Panc1 (cell line): ENCODE measurements at regions not wholly inside any gene's neighbourhood (a gene's known extent, or its start where the extent isn't known, plus 50 kb on each side); places are given as distances from the start of the nearest gene placed in this dataset.

Experiments
- ATAC-seq: fragments of 200-7000 bp; cut with Tn5 transposase; 2 replicates; pipeline ENCODE4 v1.9.1; 2020; ENCODE audit warnings: mild to moderate bottlenecking, moderate library complexity
- BruUV-seq: library from RNA; stranded (reverse); fragments of 400-500 nt; replicated peaks from 2 replicates; lab custom pipeline; 2021; lab: Mats Ljungman, UMichigan
- CTCF ChIA-PET: fragments of 300-600 bp; sonication (Branson Sonifier 250); formaldehyde crosslinking; loops from one replicate; lab custom pipeline; 2022; ENCODE audit warnings: antibody characterized with exemption; lab: Charles Lee
- POLR2A ChIA-PET: fragments of 300-600 bp; sonication (Branson Sonifier 250); formaldehyde crosslinking; loops from one replicate; lab custom pipeline; 2022; ENCODE audit warnings: antibody characterized with exemption; lab: Charles Lee
- DNase-seq: peaks from one replicate; pipeline ENCODE4 v3.0.0-alpha.2; 2010; ENCODE audit warnings: low read depth, low spot score
- H3K27ac ChIP-seq: 2 replicates; pipeline ENCODE4 v1.5.1; 2011; ENCODE audit warnings: mild to moderate bottlenecking, low read length, inconsistent platforms
- H3K27me3 ChIP-seq: fragments of 200-500 bp; sonication (Bioruptor generic); 2 replicates; pipeline ENCODE4 v1.6.0; 2014; ENCODE audit warnings: low read length, inconsistent platforms; ENCODE audit not compliant: control insufficient read depth, insufficient read depth
- H3K36me3 ChIP-seq: fragments of 200-500 bp; sonication (Bioruptor generic); 2 replicates; pipeline ENCODE4 v1.5.1; 2014; ENCODE audit warnings: inconsistent platforms, mild to moderate bottlenecking, low read length, moderate library complexity; ENCODE audit not compliant: control insufficient read depth, insufficient read depth
- H3K4me1 ChIP-seq: 2 replicates; pipeline ENCODE4 v1.5.1; 2011; ENCODE audit warnings: inconsistent platforms, mild to moderate bottlenecking, low read length, moderate library complexity; ENCODE audit not compliant: control insufficient read depth, insufficient read depth
- H3K4me3 ChIP-seq, 2 experiments: 2 replicates each; pipeline ENCODE4 v1.5.1; 2011 to 2012; ENCODE audit warnings: low read depth in 2 of 2, low read length in 2 of 2, mild to moderate bottlenecking in 2 of 2, inconsistent platforms in 1 of 2, moderate library complexity in 1 of 2
- H3K9me3 ChIP-seq: fragments of 200-500 bp; sonication (Bioruptor generic); 2 replicates; pipeline ENCODE4 v1.5.1; 2014; ENCODE audit warnings: low read depth, mild to moderate bottlenecking, inconsistent platforms, low read length, moderate library complexity; ENCODE audit not compliant: control insufficient read depth, insufficient read depth
- POLR2AphosphoS5 ChIP-seq: IDR thresholded peaks from 2 replicates; pipeline ENCODE4 v1.6.1; 2012; ENCODE audit warnings: mild to moderate bottlenecking, low read depth, low read length, moderate library complexity
- SIN3A ChIP-seq: IDR thresholded peaks from 2 replicates; pipeline ENCODE4 v1.6.1; 2012; ENCODE audit warnings: low read depth, mild to moderate bottlenecking, low read length, moderate library complexity, borderline replicate concordance; ENCODE audit not compliant: insufficient read depth
- TCF7L2 ChIP-seq: IDR thresholded peaks from 2 replicates; pipeline ENCODE4 v1.6.1; 2011; ENCODE audit warnings: mild to moderate bottlenecking, low read depth, low read length, inconsistent platforms
- in situ Hi-C: cut with HindIII; loops from 2 replicates; pipeline ENCODE4 v1.10.0; 2016; ENCODE audit warnings: low sequenced_read_pairs, low pct_unique_long_range_greater_than_20kb
- intact Hi-C: fragments of 100-400 bp; cut with micrococcal nuclease; formaldehyde crosslinking; loops from one replicate; pipeline ENCODE4 v1.10.0; 2022; ENCODE audit not compliant: unreplicated experiment
- TF ChIP-seq, protein P1 (sequence below): fragments of 450-650 bp; IDR thresholded peaks from 2 replicates; pipeline ENCODE4 v1.5.1; 2017; ENCODE audit warnings: mild to moderate bottlenecking
- TF ChIP-seq, protein P2 (sequence below), 2 experiments: IDR thresholded peaks; 2 replicates each; pipeline ENCODE4 v1.6.1; 2011 to 2012; ENCODE audit warnings: low read depth in 2 of 2, control low read depth in 1 of 2, low read length in 1 of 2, mild to moderate bottlenecking in 1 of 2, moderate library complexity in 1 of 2; ENCODE audit not compliant: insufficient read depth in 1 of 2

DNA sequence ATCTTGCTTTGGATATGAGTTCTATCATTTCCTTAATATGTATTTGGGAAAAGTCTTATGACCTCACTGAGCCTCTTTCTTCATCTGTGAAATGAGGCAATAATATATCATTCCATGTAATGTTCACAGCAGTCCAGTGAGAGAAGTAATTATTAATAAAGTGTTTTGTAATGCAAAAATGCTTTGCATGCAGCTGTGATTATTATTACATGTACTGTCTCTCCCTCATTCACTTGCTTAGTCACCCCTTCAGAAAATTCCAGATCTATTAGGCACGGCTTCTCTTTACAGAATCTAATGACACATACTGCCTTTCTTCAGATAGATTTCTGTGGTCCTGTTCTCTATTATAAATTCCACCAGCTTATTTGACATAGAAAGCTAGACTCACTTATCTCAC lies 53.5 kb upstream of the FGF13 start:
- Histone ChIP-seq H3K27me3 (no peaks in the 10 kb centered on the region), H3K27ac (no peak overlapping the region), H3K9me3 (no peaks in the 10 kb centered on the region), H3K4me1 (no peaks in the 10 kb centered on the region), H3K36me3 (no peaks in the 10 kb centered on the region), H3K4me3 (no peak overlapping the region)
- ChIA-PET CTCF (no interaction called here), POLR2A (no interaction called here)
- in situ Hi-C loops, result no loop called here
- TF ChIP-seq, protein P1, sequence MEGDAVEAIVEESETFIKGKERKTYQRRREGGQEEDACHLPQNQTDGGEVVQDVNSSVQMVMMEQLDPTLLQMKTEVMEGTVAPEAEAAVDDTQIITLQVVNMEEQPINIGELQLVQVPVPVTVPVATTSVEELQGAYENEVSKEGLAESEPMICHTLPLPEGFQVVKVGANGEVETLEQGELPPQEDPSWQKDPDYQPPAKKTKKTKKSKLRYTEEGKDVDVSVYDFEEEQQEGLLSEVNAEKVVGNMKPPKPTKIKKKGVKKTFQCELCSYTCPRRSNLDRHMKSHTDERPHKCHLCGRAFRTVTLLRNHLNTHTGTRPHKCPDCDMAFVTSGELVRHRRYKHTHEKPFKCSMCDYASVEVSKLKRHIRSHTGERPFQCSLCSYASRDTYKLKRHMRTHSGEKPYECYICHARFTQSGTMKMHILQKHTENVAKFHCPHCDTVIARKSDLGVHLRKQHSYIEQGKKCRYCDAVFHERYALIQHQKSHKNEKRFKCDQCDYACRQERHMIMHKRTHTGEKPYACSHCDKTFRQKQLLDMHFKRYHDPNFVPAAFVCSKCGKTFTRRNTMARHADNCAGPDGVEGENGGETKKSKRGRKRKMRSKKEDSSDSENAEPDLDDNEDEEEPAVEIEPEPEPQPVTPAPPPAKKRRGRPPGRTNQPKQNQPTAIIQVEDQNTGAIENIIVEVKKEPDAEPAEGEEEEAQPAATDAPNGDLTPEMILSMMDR, result no peak
- TF ChIP-seq POLR2AphosphoS5 (no peak), SIN3A (no peak), TCF7L2 (no peak)
- TF ChIP-seq, protein P2, sequence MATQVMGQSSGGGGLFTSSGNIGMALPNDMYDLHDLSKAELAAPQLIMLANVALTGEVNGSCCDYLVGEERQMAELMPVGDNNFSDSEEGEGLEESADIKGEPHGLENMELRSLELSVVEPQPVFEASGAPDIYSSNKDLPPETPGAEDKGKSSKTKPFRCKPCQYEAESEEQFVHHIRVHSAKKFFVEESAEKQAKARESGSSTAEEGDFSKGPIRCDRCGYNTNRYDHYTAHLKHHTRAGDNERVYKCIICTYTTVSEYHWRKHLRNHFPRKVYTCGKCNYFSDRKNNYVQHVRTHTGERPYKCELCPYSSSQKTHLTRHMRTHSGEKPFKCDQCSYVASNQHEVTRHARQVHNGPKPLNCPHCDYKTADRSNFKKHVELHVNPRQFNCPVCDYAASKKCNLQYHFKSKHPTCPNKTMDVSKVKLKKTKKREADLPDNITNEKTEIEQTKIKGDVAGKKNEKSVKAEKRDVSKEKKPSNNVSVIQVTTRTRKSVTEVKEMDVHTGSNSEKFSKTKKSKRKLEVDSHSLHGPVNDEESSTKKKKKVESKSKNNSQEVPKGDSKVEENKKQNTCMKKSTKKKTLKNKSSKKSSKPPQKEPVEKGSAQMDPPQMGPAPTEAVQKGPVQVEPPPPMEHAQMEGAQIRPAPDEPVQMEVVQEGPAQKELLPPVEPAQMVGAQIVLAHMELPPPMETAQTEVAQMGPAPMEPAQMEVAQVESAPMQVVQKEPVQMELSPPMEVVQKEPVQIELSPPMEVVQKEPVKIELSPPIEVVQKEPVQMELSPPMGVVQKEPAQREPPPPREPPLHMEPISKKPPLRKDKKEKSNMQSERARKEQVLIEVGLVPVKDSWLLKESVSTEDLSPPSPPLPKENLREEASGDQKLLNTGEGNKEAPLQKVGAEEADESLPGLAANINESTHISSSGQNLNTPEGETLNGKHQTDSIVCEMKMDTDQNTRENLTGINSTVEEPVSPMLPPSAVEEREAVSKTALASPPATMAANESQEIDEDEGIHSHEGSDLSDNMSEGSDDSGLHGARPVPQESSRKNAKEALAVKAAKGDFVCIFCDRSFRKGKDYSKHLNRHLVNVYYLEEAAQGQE (IDR thresholded peaks at IDR 0.05; ENCODE audit: insufficient read depth in 1 of 2, low read depth in 2 of 2, low read length in 1 of 2), result no peak
- DNase-seq (no peak), ATAC-seq (no peak)
- intact Hi-C loops, result no loop called here
- no TSS peak for BruUV-seq

DNA sequence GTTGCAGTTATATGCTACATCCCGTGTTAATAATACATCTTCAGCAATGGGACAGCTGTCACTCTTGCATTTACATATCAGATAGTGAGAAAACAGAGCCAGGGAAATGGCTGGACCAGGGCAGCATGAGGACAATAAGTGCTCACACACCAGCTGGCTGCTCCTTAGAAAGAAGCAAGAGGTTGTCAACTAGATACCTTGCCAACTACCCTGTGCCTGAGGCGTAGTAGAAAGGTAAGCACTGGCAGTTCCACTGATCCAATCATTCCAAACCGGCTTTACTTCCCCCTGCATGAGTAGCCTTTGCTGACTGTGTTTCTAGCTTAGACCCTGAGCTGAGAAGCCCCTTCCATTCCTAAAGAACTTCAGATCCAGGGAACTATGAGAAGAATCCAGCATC lies 52.2 kb upstream of the FGF13 start:
- H3K4me1 ChIP-seq, result no peaks in the 10 kb centered on the region
- H3K27me3 ChIP-seq, result no peaks in the 10 kb centered on the region
- no peak for DNase-seq
- no peak overlapping the region for H3K27ac ChIP-seq
- CTCF ChIA-PET, result no interaction called here
- H3K4me3 ChIP-seq, result no peak overlapping the region
- H3K9me3 ChIP-seq, result no peaks in the 10 kb centered on the region
- BruUV-seq, result no TSS peak
- no peak for ATAC-seq
- in situ Hi-C loops, result no loop called here
- no peak for TF ChIP-seq POLR2AphosphoS5
- no peak for TF ChIP-seq TCF7L2
- TF ChIP-seq, protein P2 (IDR thresholded peaks at IDR 0.05; ENCODE audit: insufficient read depth in 1 of 2, low read depth in 2 of 2, low read length in 1 of 2), result no peak
- no peak for TF ChIP-seq SIN3A
- TF ChIP-seq, protein P1, result no peak
- no peaks in the 10 kb centered on the region for H3K36me3 ChIP-seq
- intact Hi-C loops, result no loop called here
- POLR2A ChIA-PET, result no interaction called here
